GM12878 (cell line): ENCODE measurements at regions not wholly inside any gene's neighbourhood (a gene's known extent, or its start where the extent isn't known, plus 50 kb on each side); places are given as distances from the start of the nearest gene placed in this dataset.

Experiments
- ATAC-seq: fragments of 200-7000 bp; cut with Tn5 transposase; 3 replicates; pipeline ENCODE4 v1.9.1; 2020; ENCODE audit warnings: mild to moderate bottlenecking, moderate library complexity
- BruUV-seq: library from RNA; stranded (reverse); fragments of 400-500 nt; replicated peaks from 2 replicates; lab custom pipeline; 2021; lab: Mats Ljungman, UMichigan
- CTCF ChIA-PET: fragments of 300-600 bp; sonication (Branson Sonifier 250); formaldehyde crosslinking; extraction: SDS; loops from one replicate; lab custom pipeline; 2021; ENCODE audit warnings: inconsistent platforms; lab: Yijun Ruan, JAX
- POLR2A ChIA-PET: fragments of 350-600 bp; formaldehyde crosslinking; extraction: SDS; loops from one replicate; lab custom pipeline; 2021; ENCODE audit warnings: inconsistent platforms; lab: Charles Lee
- RAD21 ChIA-PET: fragments of 300-600 bp; sonication (Branson Sonifier 250); formaldehyde crosslinking; loops from one replicate; lab custom pipeline; 2023; ENCODE audit warnings: antibody characterized with exemption; ENCODE audit not compliant: unreplicated experiment; lab: Charles Lee
- SMC1A ChIA-PET: fragments of 300-600 bp; sonication (Branson Sonifier 250); formaldehyde crosslinking; loops from one replicate; lab custom pipeline; 2023; ENCODE audit not compliant: unreplicated experiment, uncharacterized antibody; lab: Charles Lee
- DNase-seq: peaks from one replicate; pipeline ENCODE4 v3.0.0-alpha.2; 2011; ENCODE audit warnings: low read depth, low spot score
- FAIRE-seq: peaks from 3 replicates; lab custom pipeline; 2011; peaks lifted over from hg19 to GRCh38; lab: Jason Lieb, UNC
- H2AFZ ChIP-seq: 2 replicates; pipeline ENCODE4 v1.6.0; 2011; ENCODE audit warnings: low read depth, low read length, control low read depth; ENCODE audit not compliant: control insufficient read depth
- H3K27ac ChIP-seq: 2 replicates; pipeline ENCODE4 v1.5.1; 2011; ENCODE audit warnings: control low read depth; ENCODE audit not compliant: control insufficient read depth, insufficient read depth
- H3K27me3 ChIP-seq, 2 experiments: replicated peaks in 1 of 2; 2 replicates each; pipeline versions ENCODE4 v1.6.0 to v1.6.1; 2011; ENCODE audit warnings: low read length in 1 of 2; ENCODE audit not compliant: control insufficient read depth in 2 of 2, insufficient read depth in 2 of 2
- H3K36me3 ChIP-seq, 2 experiments: 2 replicates each; pipeline ENCODE4 v1.5.1; 2011; ENCODE audit warnings: low read length in 1 of 2; ENCODE audit not compliant: control insufficient read depth in 2 of 2, insufficient read depth in 2 of 2
- H3K4me1 ChIP-seq: 2 replicates; pipeline ENCODE4 v1.6.1; 2011; ENCODE audit warnings: mild to moderate bottlenecking, low read length, moderate library complexity, mixed read lengths; ENCODE audit not compliant: control insufficient read depth, insufficient read depth
- H3K4me2 ChIP-seq: 2 replicates; pipeline ENCODE4 v1.6.0; 2011; ENCODE audit warnings: control low read depth; ENCODE audit not compliant: control insufficient read depth, insufficient read depth
- H3K4me3 ChIP-seq: fragments of 200-600 bp; sonication (generic); 2 replicates; pipeline ENCODE4 v1.5.1; 2016
- H3K79me2 ChIP-seq: 2 replicates; pipeline ENCODE4 v1.6.0; 2011; ENCODE audit warnings: low read length; ENCODE audit not compliant: control insufficient read depth, insufficient read depth
- H3K9ac ChIP-seq: 2 replicates; pipeline ENCODE4 v1.8.0; 2011; ENCODE audit warnings: low read length, control low read depth, mixed read lengths; ENCODE audit not compliant: control insufficient read depth, insufficient read depth
- H3K9me3 ChIP-seq: replicated peaks from 3 replicates; pipeline ENCODE4 v1.5.1; 2011; ENCODE audit warnings: mild to moderate bottlenecking, low read length; ENCODE audit not compliant: control insufficient read depth, insufficient read depth
- H4K20me1 ChIP-seq: 2 replicates; pipeline ENCODE4 v1.6.0; 2011; ENCODE audit not compliant: control insufficient read depth, insufficient read depth
- PRDM15 ChIP-seq: fragments of 450-650 bp; formaldehyde crosslinking; IDR thresholded peaks from 2 replicates; pipeline ENCODE4 v1.4.0; 2020; ENCODE audit warnings: mild to moderate bottlenecking, moderate library complexity
- RELB ChIP-seq: fragments of 450-650 bp; IDR thresholded peaks from 2 replicates; pipeline ENCODE4 v1.6.1; 2017; ENCODE audit warnings: low read depth, mild to moderate bottlenecking, moderate library complexity
- WGBS: methylation state at CpG from one replicate; pipeline ENCODE4 v1.1.6; 2016; ENCODE audit warnings: low lambda C conversion rate; ENCODE audit not compliant: insufficient replicate concordance, insufficient coverage; ENCODE audit errors: missing lambda C conversion rate; 5-methylcytosine and 5-hydroxymethylcytosine counted together
- in situ Hi-C: fragments of 300-500 bp; cut with MboI; formaldehyde crosslinking; loops from 9 replicates; pipeline ENCODE4 v1.14.3; 2018; ENCODE audit warnings: mixed read lengths
- intact Hi-C: fragments of 100-400 bp; cut with micrococcal nuclease; formaldehyde crosslinking; loops from one replicate; pipeline ENCODE4 v1.14.2; 2022; ENCODE audit not compliant: unreplicated experiment

- Histone ChIP-seq H4K20me1 (no peaks in the 10 kb centered on the region), H3K4me3 (no peak overlapping the region), H3K79me2 (no peaks in the 10 kb centered on the region), H3K27me3 (no peaks in the 10 kb centered on the region), H3K9me3 (no peaks in the 10 kb centered on the region), H2AFZ (no peak overlapping the region), H3K4me1 (no peaks in the 10 kb centered on the region), H3K4me2 (no peak overlapping the region), H3K27ac (no peak overlapping the region), H3K36me3 (no peaks in the 10 kb centered on the region), H3K9ac (no peak overlapping the region)
- FAIRE-seq, result no peak
- no peak for TF ChIP-seq PRDM15 (CRISPR knock-in tag)
- in situ Hi-C loops (no loop called here), intact Hi-C loops (no loop called here)
- ChIA-PET SMC1A (no interaction called here), CTCF (no interaction called here), RAD21 (no interaction called here), POLR2A (no interaction called here)
- no peak for ATAC-seq
- BruUV-seq, result no TSS peak
- DNase-seq, result no peak
Observed at GRCh38 chr7:16015981-16016380, 329.5 kb upstream of the MEOX2 start.

GRCh38 chr7:16014031-16014430, 327.5 kb upstream of the MEOX2 start:
- intact Hi-C loops, result no loop called here
- no peaks in the 10 kb centered on the region for H3K27me3 ChIP-seq
- H3K9me3 ChIP-seq, result no peaks in the 10 kb centered on the region
- H3K4me1 ChIP-seq, result no peaks in the 10 kb centered on the region
- ChIA-PET SMC1A (no interaction called here), CTCF (no interaction called here), POLR2A (no interaction called here), RAD21 (no interaction called here)
- in situ Hi-C loops, result no loop called here
- FAIRE-seq (no peak), ATAC-seq (no peak), DNase-seq (no peak)
- BruUV-seq, result no TSS peak
- H3K79me2 ChIP-seq, result no peaks in the 10 kb centered on the region
- H4K20me1 ChIP-seq, result no peaks in the 10 kb centered on the region
- no peaks in the 10 kb centered on the region for H3K36me3 ChIP-seq
- TF ChIP-seq RELB, result no peak
- H3K4me3 ChIP-seq, result no peak overlapping the region
- H2AFZ ChIP-seq, result no peak overlapping the region
- no peak overlapping the region for H3K9ac ChIP-seq
- H3K27ac ChIP-seq, result no peak overlapping the region
- H3K4me2 ChIP-seq, result no peak overlapping the region
- WGBS, result 0% methylated on average over 2 of the region's 2 CpGs
